ENCODE measurements at regions not wholly inside any gene's neighbourhood (a gene's known extent, or its start where the extent isn't known, plus 50 kb on each side); places are given as distances from the start of the nearest gene placed in this dataset.

- Histone ChIP-seq H3K27me3 (ENCODE audit: control insufficient read depth, insufficient read depth, low read length) (no peaks in the 10 kb centered on the region), H3K4me3 (ENCODE audit: low read depth, low read length) (no peak overlapping the region), H3K4me1 (ENCODE audit: control insufficient read depth, insufficient read depth, low read length) (peaks cover 18% of the 10 kb centered on the region), H3K36me3 (ENCODE audit: control insufficient read depth, insufficient read depth, low read length) (no peaks in the 10 kb centered on the region), H3K9me3 (ENCODE audit: control insufficient read depth, insufficient read depth, low read length) (no peaks in the 10 kb centered on the region), H3K9ac (ENCODE audit: low read depth, low read length) (no peak overlapping the region)
Measured at GRCh38 chr4:152166567-152166966, 369.3 kb downstream of the FBXW7 start.

DNA sequence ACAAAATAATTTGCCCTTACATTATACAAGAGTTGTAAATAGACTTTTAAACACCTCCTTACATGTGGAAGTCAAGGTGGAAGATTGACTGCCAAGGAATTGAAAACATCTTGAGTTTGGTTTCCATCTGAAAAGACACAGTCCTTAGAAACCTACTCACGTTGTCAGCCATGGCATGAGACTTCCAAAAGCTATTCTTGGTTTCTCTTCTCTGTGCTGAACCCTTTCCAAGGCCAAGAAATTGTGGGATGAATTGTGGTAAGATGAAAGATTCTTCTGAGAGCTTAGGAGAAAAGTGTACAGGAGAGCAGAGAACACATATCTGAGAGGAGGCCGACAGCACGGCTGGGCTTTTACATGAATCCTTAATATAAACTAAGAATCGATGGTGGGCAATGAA, 370.0 kb downstream of the FBXW7 start:
- H3K4me3 ChIP-seq (ENCODE audit: low read depth, low read length): no peak overlapping the region
- peaks cover 18% of the 10 kb centered on the region for H3K4me1 ChIP-seq (ENCODE audit: control insufficient read depth, insufficient read depth, low read length)
- no peaks in the 10 kb centered on the region for H3K36me3 ChIP-seq (ENCODE audit: control insufficient read depth, insufficient read depth, low read length)

DNA sequence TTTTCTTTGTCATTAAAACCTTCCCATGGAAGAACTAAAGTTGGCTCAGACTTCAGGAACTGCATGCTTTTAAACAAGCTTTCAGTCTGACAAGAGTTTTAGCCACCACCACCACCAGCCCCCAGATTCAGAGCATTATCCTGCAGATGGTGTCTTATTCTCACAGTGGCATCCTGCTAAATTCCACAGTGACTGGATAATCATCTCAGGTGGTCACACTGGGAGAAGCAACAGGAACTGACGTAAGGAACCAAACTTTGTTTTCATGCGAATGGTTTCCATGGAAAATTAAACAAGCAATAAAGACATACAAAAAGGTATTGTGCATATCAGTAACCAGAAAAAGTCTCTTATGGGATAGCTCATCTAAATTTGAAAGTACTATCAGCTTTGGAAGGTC, 370.7 kb downstream of the FBXW7 start:
- H3K9me3 ChIP-seq (ENCODE audit: control insufficient read depth, insufficient read depth, low read length): no peaks in the 10 kb centered on the region
- H3K4me3 ChIP-seq (ENCODE audit: low read depth, low read length): no peak overlapping the region
- H3K27me3 ChIP-seq (ENCODE audit: control insufficient read depth, insufficient read depth, low read length): no peaks in the 10 kb centered on the region
- H3K36me3 ChIP-seq (ENCODE audit: control insufficient read depth, insufficient read depth, low read length): no peaks in the 10 kb centered on the region
- no peak overlapping the region for H3K9ac ChIP-seq (ENCODE audit: low read depth, low read length)
- H3K4me1 ChIP-seq (ENCODE audit: control insufficient read depth, insufficient read depth, low read length): peaks cover 18% of the 10 kb centered on the region

More for the DNA sequence above, 370.0 kb downstream of the FBXW7 start:
- Histone ChIP-seq H3K9me3 (ENCODE audit: control insufficient read depth, insufficient read depth, low read length) (no peaks in the 10 kb centered on the region), H3K27me3 (ENCODE audit: control insufficient read depth, insufficient read depth, low read length) (no peaks in the 10 kb centered on the region), H3K9ac (ENCODE audit: low read depth, low read length) (no peak overlapping the region)

DNA sequence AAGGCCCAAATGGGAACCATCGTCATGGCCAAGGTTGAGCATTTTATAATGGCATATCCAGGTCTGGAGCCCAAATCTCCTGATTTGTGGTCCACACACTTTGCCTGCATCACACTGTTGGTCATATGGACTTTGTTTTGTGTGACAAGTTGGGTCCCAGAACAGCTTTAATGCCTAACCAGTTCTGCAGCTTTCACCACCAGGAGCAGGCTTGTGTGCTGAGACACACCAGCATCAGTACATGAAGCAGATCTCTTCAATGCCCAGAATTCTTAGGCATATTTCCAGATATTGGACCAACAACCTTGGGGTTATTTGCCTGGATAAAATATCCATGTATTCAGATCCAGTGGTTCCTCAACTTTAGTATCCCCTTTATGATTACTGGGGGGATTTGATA, 371.3 kb downstream of the FBXW7 start:
- peaks cover 16% of the 10 kb centered on the region for H3K4me1 ChIP-seq (ENCODE audit: control insufficient read depth, insufficient read depth, low read length)
- H3K4me3 ChIP-seq (ENCODE audit: low read depth, low read length): no peak overlapping the region
- no peaks in the 10 kb centered on the region for H3K36me3 ChIP-seq (ENCODE audit: control insufficient read depth, insufficient read depth, low read length)
- no peak overlapping the region for H3K9ac ChIP-seq (ENCODE audit: low read depth, low read length)
- H3K27me3 ChIP-seq (ENCODE audit: control insufficient read depth, insufficient read depth, low read length): no peaks in the 10 kb centered on the region
- H3K9me3 ChIP-seq (ENCODE audit: control insufficient read depth, insufficient read depth, low read length): no peaks in the 10 kb centered on the region

- Histone ChIP-seq H3K4me1 (ENCODE audit: control insufficient read depth, insufficient read depth, low read length) (peaks cover 13% of the 10 kb centered on the region), H3K27me3 (ENCODE audit: control insufficient read depth, insufficient read depth, low read length) (no peaks in the 10 kb centered on the region), H3K9me3 (ENCODE audit: control insufficient read depth, insufficient read depth, low read length) (no peaks in the 10 kb centered on the region), H3K36me3 (ENCODE audit: control insufficient read depth, insufficient read depth, low read length) (no peaks in the 10 kb centered on the region), H3K9ac (ENCODE audit: low read depth, low read length) (no peak overlapping the region), H3K4me3 (ENCODE audit: low read depth, low read length) (no peak overlapping the region)
Measured at GRCh38 chr4:152162331-152162697, 373.6 kb downstream of the FBXW7 start.

DNA sequence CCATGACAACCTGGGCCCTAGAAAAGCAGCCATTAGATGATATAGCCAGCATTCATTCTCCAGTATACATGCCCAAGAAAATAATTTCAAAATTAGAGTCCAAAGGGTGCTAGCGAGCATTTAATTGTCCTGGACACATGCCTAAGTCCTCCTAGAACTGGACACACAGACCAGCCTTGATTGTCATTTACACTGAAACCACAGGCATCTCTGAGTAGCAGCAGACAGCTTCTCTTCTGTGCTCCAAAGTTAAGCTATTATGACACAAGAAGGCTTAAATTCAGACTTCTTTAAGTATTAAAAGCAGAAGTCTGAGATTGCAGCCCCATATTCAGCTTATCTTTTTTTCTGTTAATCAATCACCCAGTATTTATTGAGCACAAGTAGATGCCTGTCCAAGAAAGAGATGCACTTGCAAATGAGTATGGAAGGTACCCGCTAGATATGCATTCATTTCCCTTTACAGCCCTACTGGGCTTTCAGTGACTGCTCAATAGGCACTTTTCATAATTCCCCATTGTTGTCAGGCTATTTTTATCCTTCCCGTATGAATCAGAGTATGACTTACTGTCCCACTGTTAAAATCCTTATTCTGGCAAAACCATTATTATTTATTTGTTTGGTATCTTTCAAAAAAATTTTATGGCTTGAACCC, 374.1 kb downstream of the FBXW7 start:
- no peaks in the 10 kb centered on the region for H3K27me3 ChIP-seq (ENCODE audit: control insufficient read depth, insufficient read depth, low read length)
- no peaks in the 10 kb centered on the region for H3K9me3 ChIP-seq (ENCODE audit: control insufficient read depth, insufficient read depth, low read length)
- H3K4me1 ChIP-seq (ENCODE audit: control insufficient read depth, insufficient read depth, low read length): peaks cover 13% of the 10 kb centered on the region
- H3K4me3 ChIP-seq (ENCODE audit: low read depth, low read length): no peak overlapping the region
- no peaks in the 10 kb centered on the region for H3K36me3 ChIP-seq (ENCODE audit: control insufficient read depth, insufficient read depth, low read length)
- H3K9ac ChIP-seq (ENCODE audit: low read depth, low read length): no peak overlapping the region

DNA sequence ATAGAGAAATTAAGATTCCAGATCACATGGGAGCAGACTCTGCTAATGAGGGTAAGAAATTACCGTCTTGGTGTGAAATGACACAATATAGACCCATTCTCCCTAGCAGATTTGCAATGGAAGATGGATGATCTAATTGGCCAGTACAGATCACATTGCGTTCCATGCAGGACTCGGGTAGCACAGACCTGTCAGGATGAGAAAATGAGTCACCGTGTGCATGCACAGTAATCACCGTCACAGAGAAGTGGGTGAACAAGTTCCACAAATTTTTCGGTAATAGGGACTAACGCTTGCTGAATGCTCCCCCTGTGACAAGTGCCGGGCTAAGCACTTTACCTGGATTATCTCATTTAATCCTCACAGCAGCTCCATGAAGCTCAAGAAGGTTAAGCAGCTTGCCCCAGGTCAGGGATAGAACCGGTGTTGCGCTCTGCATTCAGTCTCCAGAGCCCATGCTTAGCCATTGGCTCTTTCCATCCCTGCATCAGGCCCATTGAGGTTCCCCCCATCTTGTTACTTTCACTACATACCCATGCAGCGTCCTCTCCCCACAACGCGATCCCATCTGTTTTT, 375.6 kb downstream of the FBXW7 start:
- H3K4me1 ChIP-seq (ENCODE audit: control insufficient read depth, insufficient read depth, low read length): peaks cover 8% of the 10 kb centered on the region
- H3K4me3 ChIP-seq (ENCODE audit: low read depth, low read length): no peak overlapping the region

DNA sequence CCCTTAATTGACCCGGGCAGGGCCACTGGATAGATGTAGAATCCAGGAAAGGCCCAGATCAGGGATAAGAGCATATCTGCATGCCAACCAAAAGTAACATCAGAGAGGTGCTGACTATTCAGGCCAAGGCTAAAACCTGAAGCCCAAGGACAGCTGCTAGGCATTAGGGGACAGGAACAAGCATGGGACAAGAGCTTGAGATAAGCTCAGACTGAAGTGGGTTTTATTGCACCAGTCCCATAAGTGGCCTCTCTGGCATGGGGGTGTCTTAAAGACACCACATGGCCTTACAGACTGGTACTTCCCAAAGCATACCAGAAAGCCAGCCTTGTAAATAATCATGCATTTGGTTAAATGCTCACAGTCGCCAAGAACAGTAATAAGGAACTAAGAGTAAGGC, 376.1 kb downstream of the FBXW7 start:
- H3K27me3 ChIP-seq (ENCODE audit: control insufficient read depth, insufficient read depth, low read length): no peaks in the 10 kb centered on the region
- no peak overlapping the region for H3K4me3 ChIP-seq (ENCODE audit: low read depth, low read length)
- H3K36me3 ChIP-seq (ENCODE audit: control insufficient read depth, insufficient read depth, low read length): no peaks in the 10 kb centered on the region
- H3K4me1 ChIP-seq (ENCODE audit: control insufficient read depth, insufficient read depth, low read length): peaks cover 4% of the 10 kb centered on the region
- no peaks in the 10 kb centered on the region for H3K9me3 ChIP-seq (ENCODE audit: control insufficient read depth, insufficient read depth, low read length)
- no peak overlapping the region for H3K9ac ChIP-seq (ENCODE audit: low read depth, low read length)

More for the DNA sequence above, 375.6 kb downstream of the FBXW7 start:
- no peak overlapping the region for H3K9ac ChIP-seq (ENCODE audit: low read depth, low read length)
- H3K9me3 ChIP-seq (ENCODE audit: control insufficient read depth, insufficient read depth, low read length): no peaks in the 10 kb centered on the region
- no peaks in the 10 kb centered on the region for H3K36me3 ChIP-seq (ENCODE audit: control insufficient read depth, insufficient read depth, low read length)
- no peaks in the 10 kb centered on the region for H3K27me3 ChIP-seq (ENCODE audit: control insufficient read depth, insufficient read depth, low read length)

GRCh38 chr4:152158225-152158624, 377.7 kb downstream of the FBXW7 start:
- Histone ChIP-seq H3K27me3 (ENCODE audit: control insufficient read depth, insufficient read depth, low read length) (no peaks in the 10 kb centered on the region), H3K4me1 (ENCODE audit: control insufficient read depth, insufficient read depth, low read length) (no peaks in the 10 kb centered on the region), H3K36me3 (ENCODE audit: control insufficient read depth, insufficient read depth, low read length) (no peaks in the 10 kb centered on the region), H3K9me3 (ENCODE audit: control insufficient read depth, insufficient read depth, low read length) (no peaks in the 10 kb centered on the region), H3K9ac (ENCODE audit: low read depth, low read length) (no peak overlapping the region), H3K4me3 (ENCODE audit: low read depth, low read length) (no peak overlapping the region)

DNA sequence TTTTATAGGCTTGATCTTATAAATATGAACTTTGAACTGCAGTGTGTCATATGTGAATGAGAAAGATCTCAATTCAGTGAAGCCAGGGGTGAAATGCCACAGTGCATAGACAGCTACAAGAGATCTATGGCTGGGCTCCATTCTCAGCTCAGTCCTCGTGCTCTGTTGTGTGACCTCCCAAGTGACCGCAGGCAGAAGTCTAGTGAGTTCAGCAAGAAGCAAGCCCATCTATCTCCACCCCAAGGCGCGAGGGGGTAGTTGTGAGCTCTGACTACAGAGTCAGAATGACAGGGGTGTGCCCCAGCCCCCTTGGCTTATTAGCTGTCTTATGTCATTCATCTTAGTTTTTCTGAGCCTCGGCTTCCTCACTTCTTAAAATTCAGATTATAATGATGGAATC, 378.3 kb downstream of the FBXW7 start:
- Histone ChIP-seq H3K27me3 (ENCODE audit: control insufficient read depth, insufficient read depth, low read length) (no peaks in the 10 kb centered on the region), H3K9me3 (ENCODE audit: control insufficient read depth, insufficient read depth, low read length) (no peaks in the 10 kb centered on the region), H3K4me1 (ENCODE audit: control insufficient read depth, insufficient read depth, low read length) (no peaks in the 10 kb centered on the region), H3K36me3 (ENCODE audit: control insufficient read depth, insufficient read depth, low read length) (no peaks in the 10 kb centered on the region), H3K9ac (ENCODE audit: low read depth, low read length) (no peak overlapping the region), H3K4me3 (ENCODE audit: low read depth, low read length) (no peak overlapping the region)

- Histone ChIP-seq H3K9me3 (ENCODE audit: control insufficient read depth, insufficient read depth, low read length) (no peaks in the 10 kb centered on the region), H3K36me3 (ENCODE audit: control insufficient read depth, insufficient read depth, low read length) (no peaks in the 10 kb centered on the region), H3K9ac (ENCODE audit: low read depth, low read length) (no peak overlapping the region), H3K27me3 (ENCODE audit: control insufficient read depth, insufficient read depth, low read length) (no peaks in the 10 kb centered on the region), H3K4me1 (ENCODE audit: control insufficient read depth, insufficient read depth, low read length) (no peaks in the 10 kb centered on the region), H3K4me3 (ENCODE audit: low read depth, low read length) (no peak overlapping the region)
Measured at GRCh38 chr4:152156442-152156841, 379.4 kb downstream of the FBXW7 start.

GRCh38 chr4:152155070-152155469, 380.8 kb downstream of the FBXW7 start:
- Histone ChIP-seq H3K4me1 (ENCODE audit: control insufficient read depth, insufficient read depth, low read length) (no peaks in the 10 kb centered on the region), H3K36me3 (ENCODE audit: control insufficient read depth, insufficient read depth, low read length) (no peaks in the 10 kb centered on the region), H3K9me3 (ENCODE audit: control insufficient read depth, insufficient read depth, low read length) (no peaks in the 10 kb centered on the region), H3K4me3 (ENCODE audit: low read depth, low read length) (no peak overlapping the region), H3K27me3 (ENCODE audit: control insufficient read depth, insufficient read depth, low read length) (no peaks in the 10 kb centered on the region), H3K9ac (ENCODE audit: low read depth, low read length) (no peak overlapping the region)
